Activated CD4-positive, alpha-beta memory T cell treated with anti-CD3 and anti-CD28 coated beads for 36 hours (primary cell): ENCODE measurements at regions not wholly inside any gene's neighbourhood (a gene's known extent, or its start where the extent isn't known, plus 50 kb on each side); places are given as distances from the start of the nearest gene placed in this dataset.
"Not testable (repeated sequence)": the region's sequence is repeated elsewhere in the genome, so short reads cannot be mapped to it uniquely, and the experiment has no call there.

Source experiments
- CTCF ChIA-PET: fragments of 350-600 bp; sonication (Branson Sonifier 250); formaldehyde crosslinking; loops from one replicate; lab custom pipeline; 2021; ENCODE audit warnings: antibody characterized with exemption, inconsistent platforms; lab: Charles Lee
- POLR2A ChIA-PET: fragments of 350-600 bp; sonication (Branson Sonifier 250); formaldehyde crosslinking; loops from one replicate; lab custom pipeline; 2021; ENCODE audit warnings: antibody characterized with exemption; lab: Charles Lee
- DNase-seq: peaks from one replicate; pipeline ENCODE4 v3.0.0-alpha.2; 2020
- H3K27ac Mint-ChIP-seq: one replicate; pipeline ENCODE4 v1.8.0; 2021; ENCODE audit warnings: mixed read lengths
- H3K27me3 Mint-ChIP-seq: one replicate; pipeline ENCODE4 v1.8.0; 2021; ENCODE audit warnings: mixed read lengths
- H3K36me3 Mint-ChIP-seq: one replicate; pipeline ENCODE4 v1.8.0; 2021; ENCODE audit warnings: mixed read lengths
- H3K4me1 Mint-ChIP-seq: one replicate; pipeline ENCODE4 v1.8.0; 2021; ENCODE audit warnings: low read depth, mixed read lengths
- H3K4me3 Mint-ChIP-seq: one replicate; pipeline ENCODE4 v1.8.0; 2021; ENCODE audit warnings: mild to moderate bottlenecking, mixed read lengths
- H3K9me3 Mint-ChIP-seq: one replicate; pipeline ENCODE4 v1.8.0; 2021; ENCODE audit warnings: mixed read lengths
- intact Hi-C: fragments of 100-400 bp; cut with micrococcal nuclease; formaldehyde crosslinking; loops from one replicate; pipeline ENCODE4 v1.15.1; 2023

GRCh38 chr6:51049288-51049982 lies 230.8 kb downstream of the TFAP2B start:
- POLR2A ChIA-PET, result no interaction called here
- CTCF ChIA-PET, result no interaction called here
- Mint-ChIP-seq H3K4me1 (no peaks in the 10 kb centered on the region), H3K27ac (no peak overlapping the region), H3K27me3 (no peaks in the 10 kb centered on the region), H3K9me3 (peaks cover 5% of the 10 kb centered on the region), H3K4me3 (no peak overlapping the region), H3K36me3 (no peaks in the 10 kb centered on the region)
- intact Hi-C loops, result no loop called here
- DNase-seq, result no peak

GRCh38 chr6:51049983-51050877 lies 231.6 kb downstream of the TFAP2B start:
- no peaks in the 10 kb centered on the region for H3K27me3 Mint-ChIP-seq
- intact Hi-C loops, result no loop called here
- no peaks in the 10 kb centered on the region for H3K36me3 Mint-ChIP-seq
- CTCF ChIA-PET, result no interaction called here
- POLR2A ChIA-PET, result no interaction called here
- H3K4me1 Mint-ChIP-seq, result no peaks in the 10 kb centered on the region
- no peak overlapping the region for H3K4me3 Mint-ChIP-seq
- peaks cover 7% of the 10 kb centered on the region for H3K9me3 Mint-ChIP-seq
- no peak for DNase-seq
- H3K27ac Mint-ChIP-seq, result no peak overlapping the region

GRCh38 chr6:51052716-51053115 lies 234.0 kb downstream of the TFAP2B start:
- POLR2A ChIA-PET, H3K27me3 Mint-ChIP-seq: not testable (repeated sequence)

GRCh38 chr6:51055316-51055715 lies 236.6 kb downstream of the TFAP2B start:
- H3K4me1 Mint-ChIP-seq, intact Hi-C loops, H3K9me3 Mint-ChIP-seq, H3K4me3 Mint-ChIP-seq, H3K27ac Mint-ChIP-seq, DNase-seq, H3K27me3 Mint-ChIP-seq, H3K36me3 Mint-ChIP-seq, CTCF ChIA-PET, POLR2A ChIA-PET: not testable (repeated sequence)

More at GRCh38 chr6:51052716-51053115, 234.0 kb downstream of the TFAP2B start:
- intact Hi-C loops, DNase-seq, H3K4me1 Mint-ChIP-seq, H3K9me3 Mint-ChIP-seq, H3K4me3 Mint-ChIP-seq, H3K27ac Mint-ChIP-seq, CTCF ChIA-PET, H3K36me3 Mint-ChIP-seq: not testable (repeated sequence)

GRCh38 chr6:51057296-51057695 lies 238.6 kb downstream of the TFAP2B start:
- intact Hi-C loops, result no loop called here
- H3K4me1 Mint-ChIP-seq, result no peaks in the 10 kb centered on the region
- H3K27ac Mint-ChIP-seq, result no peak overlapping the region
- H3K9me3 Mint-ChIP-seq, result peaks cover 9% of the 10 kb centered on the region
- H3K4me3 Mint-ChIP-seq, result no peak overlapping the region
- no peaks in the 10 kb centered on the region for H3K27me3 Mint-ChIP-seq
- H3K36me3 Mint-ChIP-seq, result no peaks in the 10 kb centered on the region
- ChIA-PET POLR2A (no interaction called here), CTCF (interaction anchor here (0.6 kb wide), 1 partner anchor 255 kb away, joined by 4 read pairs; no protein-coding TSS in a partner anchor)
- no peak for DNase-seq

GRCh38 chr6:51060262-51060762 lies 241.6 kb downstream of the TFAP2B start:
- H3K4me1 Mint-ChIP-seq, result no peaks in the 10 kb centered on the region
- H3K27ac Mint-ChIP-seq, result no peak overlapping the region
- peaks cover 3% of the 10 kb centered on the region for H3K9me3 Mint-ChIP-seq
- H3K36me3 Mint-ChIP-seq, result no peaks in the 10 kb centered on the region
- ChIA-PET CTCF (no interaction called here), POLR2A (no interaction called here)
- DNase-seq, result no peak
- no peaks in the 10 kb centered on the region for H3K27me3 Mint-ChIP-seq
- H3K4me3 Mint-ChIP-seq, result no peak overlapping the region
- intact Hi-C loops, result no loop called here

GRCh38 chr6:51062166-51062722 lies 243.6 kb downstream of the TFAP2B start:
- POLR2A ChIA-PET, result no interaction called here

GRCh38 chr6:51077821-51078518 lies 259.3 kb downstream of the TFAP2B start:
- ChIA-PET POLR2A (no interaction called here), CTCF (no interaction called here)
- Mint-ChIP-seq H3K4me1 (no peaks in the 10 kb centered on the region), H3K4me3 (no peak overlapping the region), H3K36me3 (no peaks in the 10 kb centered on the region), H3K9me3 (peaks cover 13% of the 10 kb centered on the region), H3K27me3 (no peaks in the 10 kb centered on the region), H3K27ac (no peak overlapping the region)
- intact Hi-C loops, result no loop called here
- no peak for DNase-seq

More at GRCh38 chr6:51062166-51062722, 243.6 kb downstream of the TFAP2B start:
- no peak for DNase-seq
- H3K4me3 Mint-ChIP-seq, result no peak overlapping the region
- CTCF ChIA-PET, result no interaction called here
- no peaks in the 10 kb centered on the region for H3K27me3 Mint-ChIP-seq
- H3K27ac Mint-ChIP-seq, result no peak overlapping the region
- intact Hi-C loops, result no loop called here
- H3K4me1 Mint-ChIP-seq, result no peaks in the 10 kb centered on the region
- no peaks in the 10 kb centered on the region for H3K9me3 Mint-ChIP-seq
- no peaks in the 10 kb centered on the region for H3K36me3 Mint-ChIP-seq

- H3K4me3 Mint-ChIP-seq, result no peak overlapping the region
- POLR2A ChIA-PET, result no interaction called here
- no peaks in the 10 kb centered on the region for H3K36me3 Mint-ChIP-seq
- DNase-seq, result no peak
- intact Hi-C loops, result no loop called here
- H3K9me3 Mint-ChIP-seq, result peaks cover 26% of the 10 kb centered on the region
- no peaks in the 10 kb centered on the region for H3K4me1 Mint-ChIP-seq
- no peaks in the 10 kb centered on the region for H3K27me3 Mint-ChIP-seq
- no peak overlapping the region for H3K27ac Mint-ChIP-seq
- CTCF ChIA-PET, result no interaction called here
Measured at GRCh38 chr6:51090343-51090742, 271.7 kb downstream of the TFAP2B start.

GRCh38 chr6:51093871-51094270 lies 275.2 kb downstream of the TFAP2B start:
- no peaks in the 10 kb centered on the region for H3K27me3 Mint-ChIP-seq
- no peak overlapping the region for H3K4me3 Mint-ChIP-seq
- no peaks in the 10 kb centered on the region for H3K36me3 Mint-ChIP-seq
- peaks cover 22% of the 10 kb centered on the region for H3K9me3 Mint-ChIP-seq
- DNase-seq, result no peak
- ChIA-PET POLR2A (no interaction called here), CTCF (no interaction called here)
- no peak overlapping the region for H3K27ac Mint-ChIP-seq
- H3K4me1 Mint-ChIP-seq, result no peaks in the 10 kb centered on the region
- intact Hi-C loops, result no loop called here

GRCh38 chr6:51094271-51094670 lies 275.6 kb downstream of the TFAP2B start:
- CTCF ChIA-PET, result no interaction called here
- no peaks in the 10 kb centered on the region for H3K4me1 Mint-ChIP-seq
- no peaks in the 10 kb centered on the region for H3K27me3 Mint-ChIP-seq
- H3K36me3 Mint-ChIP-seq, result no peaks in the 10 kb centered on the region
- no peak overlapping the region for H3K27ac Mint-ChIP-seq
- no peak for DNase-seq
- no peak overlapping the region for H3K4me3 Mint-ChIP-seq
- POLR2A ChIA-PET, result no interaction called here
- intact Hi-C loops, result no loop called here
- peaks cover 22% of the 10 kb centered on the region for H3K9me3 Mint-ChIP-seq

- Mint-ChIP-seq H3K4me1 (no peaks in the 10 kb centered on the region), H3K27ac (no peak overlapping the region), H3K27me3 (no peaks in the 10 kb centered on the region), H3K36me3 (no peaks in the 10 kb centered on the region), H3K9me3 (peaks cover 12% of the 10 kb centered on the region), H3K4me3 (no peak overlapping the region)
- intact Hi-C loops, result no loop called here
- no peak for DNase-seq
- POLR2A ChIA-PET, result no interaction called here
- CTCF ChIA-PET, result no interaction called here
Measured at GRCh38 chr6:51098246-51098645, 279.6 kb downstream of the TFAP2B start.
